Activated CD4-positive, alpha-beta T cell treated with anti-CD3 and anti-CD28 coated beads, Interleukin-10, Interleukin-2, amounts not matched to agents 100 ng/mL and 50 ng/mL, durations not matched to agents 16 hours and 8 hours (primary cell): ENCODE measurements at regions not wholly inside any gene's neighbourhood (a gene's known extent, or its start where the extent isn't known, plus 50 kb on each side); places are given as distances from the start of the nearest gene placed in this dataset.

Experiments
- DNase-seq: peaks from one replicate; pipeline ENCODE4 v3.0.0-alpha.2; 2020

DNA sequence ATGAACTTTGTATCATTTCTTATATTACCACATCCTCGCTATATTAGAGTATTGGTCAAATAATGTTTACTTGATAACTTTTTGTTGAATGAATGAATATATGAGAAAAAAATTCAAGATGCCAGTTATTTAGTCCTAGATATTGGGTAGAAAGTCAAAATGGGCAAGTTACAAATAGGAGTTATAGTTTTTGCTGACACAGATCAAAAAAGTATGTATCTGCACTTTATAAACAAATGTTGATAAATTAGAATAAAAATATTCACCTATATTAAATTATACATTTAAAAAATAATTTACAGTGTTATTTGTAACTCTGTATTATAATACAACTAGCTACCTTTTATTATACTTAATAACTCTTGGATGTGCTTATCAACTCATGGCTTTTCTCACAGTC, 57.8 kb upstream of the NDST4 start:
- DNase-seq = no peak

- DNase-seq = no peak
Measured at GRCh38 chr4:115165503-115165902, 52.1 kb upstream of the NDST4 start.
